Esophagus mucosa (tissue), 1 donor: ENCODE measurements at regions not wholly inside any gene's neighbourhood (a gene's known extent, or its start where the extent isn't known, plus 50 kb on each side); places are given as distances from the start of the nearest gene placed in this dataset.
"Not testable (repeated sequence)": the region's sequence is repeated elsewhere in the genome, so short reads cannot be mapped to it uniquely, and the experiment has no call there.

ENCODE experiments used
- ATAC-seq: fragments of 200-7000 bp; cut with Tn5 transposase; one replicate; pipeline ENCODE4 v1.9.1; 2020
- donor health status: DM: yes; HTN: yes; CAD: no.

- peak; percentile 48 for ATAC-seq
These were observed 50.4 kb upstream of the RAPH1 start for GRCh38 chr2:203585516-203585915.

- ATAC-seq: peak; percentile 37
These were observed 51.1 kb upstream of the RAPH1 start for GRCh38 chr2:203586206-203586605.

GRCh38 chr2:203586696-203587095 lies 51.6 kb upstream of the RAPH1 start:
- ATAC-seq: peak; percentile 61

- ATAC-seq: no peak
These were observed 55.4 kb upstream of the RAPH1 start for GRCh38 chr2:203590496-203590895.

- ATAC-seq: no peak
These were observed 56.5 kb upstream of the RAPH1 start for GRCh38 chr2:203591642-203592041.

GRCh38 chr2:203592470-203592869 lies 57.4 kb upstream of the RAPH1 start:
- no peak for ATAC-seq

GRCh38 chr2:203594541-203594940 lies 59.4 kb upstream of the RAPH1 start:
- no peak for ATAC-seq

- ATAC-seq: no peak
These were observed 61.1 kb upstream of the RAPH1 start for GRCh38 chr2:203596183-203596582.

- no peak for ATAC-seq
These were observed 64.4 kb upstream of the RAPH1 start for GRCh38 chr2:203599509-203599908.

GRCh38 chr2:203600286-203600685 lies 65.2 kb upstream of the RAPH1 start:
- no peak for ATAC-seq

- ATAC-seq: no peak
These were observed 68.6 kb upstream of the RAPH1 start for GRCh38 chr2:203603456-203604389.

GRCh38 chr2:203605302-203605701 lies 70.2 kb upstream of the RAPH1 start:
- ATAC-seq: peak; percentile 20

GRCh38 chr2:203606051-203606450 lies 71.0 kb upstream of the RAPH1 start:
- no peak for ATAC-seq

- no peak for ATAC-seq
These were observed 75.5 kb upstream of the RAPH1 start for GRCh38 chr2:203610558-203610957.

- ATAC-seq: no peak
These were observed 77.1 kb upstream of the RAPH1 start for GRCh38 chr2:203612246-203612645.

GRCh38 chr2:203619267-203619878 lies 84.3 kb upstream of the RAPH1 start:
- ATAC-seq: no peak

- no peak for ATAC-seq
These were observed 84.4 kb upstream of the CD28 start for GRCh38 chr2:203621981-203622515.

GRCh38 chr2:203623096-203623495 lies 83.3 kb upstream of the CD28 start:
- peak; percentile 90 for ATAC-seq

GRCh38 chr2:203623661-203624060 lies 82.8 kb upstream of the CD28 start:
- no peak for ATAC-seq

- no peak for ATAC-seq
These were observed 80.7 kb upstream of the CD28 start for GRCh38 chr2:203625701-203626100.

GRCh38 chr2:203626247-203626646 lies 80.2 kb upstream of the CD28 start:
- not testable (repeated sequence) for ATAC-seq

GRCh38 chr2:203626952-203627681 lies 79.3 kb upstream of the CD28 start:
- ATAC-seq: no peak

- no peak for ATAC-seq
These were observed 76.7 kb upstream of the CD28 start for GRCh38 chr2:203629699-203630098.
